Activated naive CD8-positive, alpha-beta T cell treated with anti-CD3 and anti-CD28 coated beads, Interleukin-2, amount 50 U/mL, for 24 hours (primary cell): ENCODE measurements at regions not wholly inside any gene's neighbourhood (a gene's known extent, or its start where the extent isn't known, plus 50 kb on each side); places are given as distances from the start of the nearest gene placed in this dataset.
"Not testable (repeated sequence)": the region's sequence is repeated elsewhere in the genome, so short reads cannot be mapped to it uniquely, and the experiment has no call there.

Experiments
- ATAC-seq: fragments of 150-1000 bp; cut with Tn5 transposase; one replicate; pipeline ENCODE4 v1.10.0; 2021
- DNase-seq: peaks from one replicate; pipeline ENCODE4 v3.0.0; 2021
- H3K27ac Mint-ChIP-seq: one replicate; pipeline ENCODE4 v1.8.0; 2021; ENCODE audit warnings: mild to moderate bottlenecking, mixed read lengths
- H3K27me3 Mint-ChIP-seq: one replicate; pipeline ENCODE4 v1.8.0; 2021; ENCODE audit warnings: mixed read lengths
- H3K36me3 Mint-ChIP-seq: one replicate; pipeline ENCODE4 v1.8.0; 2021; ENCODE audit warnings: low read depth, mixed read lengths
- H3K4me1 Mint-ChIP-seq: one replicate; pipeline ENCODE4 v1.8.0; 2021; ENCODE audit warnings: mixed read lengths
- H3K4me3 Mint-ChIP-seq: one replicate; pipeline ENCODE4 v1.8.0; 2021; ENCODE audit warnings: mild to moderate bottlenecking, moderate library complexity, mixed read lengths
- H3K9me3 Mint-ChIP-seq: one replicate; pipeline ENCODE4 v1.8.0; 2021; ENCODE audit warnings: mixed read lengths

GRCh38 chr6:141175458-141175857 lies 957.3 kb upstream of the GJE1 start:
- H3K27ac Mint-ChIP-seq, H3K4me3 Mint-ChIP-seq, ATAC-seq, H3K4me1 Mint-ChIP-seq, H3K9me3 Mint-ChIP-seq, H3K27me3 Mint-ChIP-seq, DNase-seq, H3K36me3 Mint-ChIP-seq: not testable (repeated sequence)

GRCh38 chr6:141174932-141175331 lies 957.8 kb upstream of the GJE1 start:
- Mint-ChIP-seq H3K27me3 (no peaks in the 10 kb centered on the region), H3K27ac (no peak overlapping the region), H3K9me3 (no peaks in the 10 kb centered on the region), H3K4me1 (no peaks in the 10 kb centered on the region), H3K36me3 (no peaks in the 10 kb centered on the region), H3K4me3 (no peak overlapping the region)
- DNase-seq (no peak), ATAC-seq (no peak)

GRCh38 chr6:141173529-141173928 lies 959.2 kb upstream of the GJE1 start:
- Mint-ChIP-seq H3K27me3 (no peaks in the 10 kb centered on the region), H3K9me3 (no peaks in the 10 kb centered on the region), H3K36me3 (no peaks in the 10 kb centered on the region), H3K4me3 (no peak overlapping the region), H3K27ac (no peak overlapping the region), H3K4me1 (no peaks in the 10 kb centered on the region)
- DNase-seq (no peak), ATAC-seq (no peak)

GRCh38 chr6:141169419-141169818 lies 963.3 kb upstream of the GJE1 start:
- Mint-ChIP-seq H3K4me1 (no peaks in the 10 kb centered on the region), H3K27me3 (no peaks in the 10 kb centered on the region), H3K4me3 (no peak overlapping the region), H3K27ac (no peak overlapping the region), H3K36me3 (no peaks in the 10 kb centered on the region), H3K9me3 (no peaks in the 10 kb centered on the region)
- DNase-seq (no peak), ATAC-seq (no peak)

- Mint-ChIP-seq H3K4me3 (no peak overlapping the region), H3K27ac (no peak overlapping the region), H3K36me3 (no peaks in the 10 kb centered on the region), H3K4me1 (no peaks in the 10 kb centered on the region), H3K9me3 (peaks cover 6% of the 10 kb centered on the region), H3K27me3 (no peaks in the 10 kb centered on the region)
- no peak for DNase-seq
- no peak for ATAC-seq
These were observed 964.8 kb upstream of the GJE1 start for GRCh38 chr6:141167945-141168344.

GRCh38 chr6:141165002-141165665 lies 967.6 kb upstream of the GJE1 start:
- Mint-ChIP-seq H3K27me3 (no peaks in the 10 kb centered on the region), H3K36me3 (no peaks in the 10 kb centered on the region), H3K4me3 (no peak overlapping the region), H3K27ac (no peak overlapping the region), H3K9me3 (peaks cover 6% of the 10 kb centered on the region), H3K4me1 (no peaks in the 10 kb centered on the region)
- ATAC-seq (no peak), DNase-seq (no peak)

- H3K4me1 Mint-ChIP-seq, result no peaks in the 10 kb centered on the region
- DNase-seq (no peak), ATAC-seq (no peak)
- no peak overlapping the region for H3K4me3 Mint-ChIP-seq
- H3K27ac Mint-ChIP-seq, result no peak overlapping the region
- H3K27me3 Mint-ChIP-seq, result no peaks in the 10 kb centered on the region
- peaks cover 6% of the 10 kb centered on the region for H3K9me3 Mint-ChIP-seq
- H3K36me3 Mint-ChIP-seq, result no peaks in the 10 kb centered on the region
These were observed 968.5 kb upstream of the GJE1 start for GRCh38 chr6:141164042-141164743.

GRCh38 chr6:141163107-141163506 lies 969.6 kb upstream of the GJE1 start:
- DNase-seq, result no peak
- no peaks in the 10 kb centered on the region for H3K27me3 Mint-ChIP-seq
- no peak overlapping the region for H3K4me3 Mint-ChIP-seq
- H3K4me1 Mint-ChIP-seq, result no peaks in the 10 kb centered on the region
- no peak for ATAC-seq
- peaks cover 6% of the 10 kb centered on the region for H3K9me3 Mint-ChIP-seq
- H3K27ac Mint-ChIP-seq, result no peak overlapping the region
- H3K36me3 Mint-ChIP-seq, result no peaks in the 10 kb centered on the region

GRCh38 chr6:141158740-141159139 lies 974.0 kb upstream of the GJE1 start:
- H3K27me3 Mint-ChIP-seq, result no peaks in the 10 kb centered on the region
- peaks cover 3% of the 10 kb centered on the region for H3K36me3 Mint-ChIP-seq
- DNase-seq, result no peak
- H3K27ac Mint-ChIP-seq, result no peak overlapping the region
- peaks cover 3% of the 10 kb centered on the region for H3K4me1 Mint-ChIP-seq
- H3K9me3 Mint-ChIP-seq, result peaks cover 12% of the 10 kb centered on the region
- no peak for ATAC-seq
- no peak overlapping the region for H3K4me3 Mint-ChIP-seq

GRCh38 chr6:141153563-141153962 lies 979.2 kb upstream of the GJE1 start:
- ATAC-seq (peak; percentile 49), DNase-seq (peak; percentile 4)
- Mint-ChIP-seq H3K27me3 (no peaks in the 10 kb centered on the region), H3K4me1 (peaks cover 13% of the 10 kb centered on the region), H3K9me3 (peaks cover 13% of the 10 kb centered on the region), H3K4me3 (no peak overlapping the region), H3K36me3 (peaks cover 3% of the 10 kb centered on the region), H3K27ac (no peak overlapping the region)

GRCh38 chr6:141152951-141153350 lies 979.8 kb upstream of the GJE1 start:
- Mint-ChIP-seq H3K4me1 (peaks cover 13% of the 10 kb centered on the region), H3K9me3 (peaks cover 13% of the 10 kb centered on the region), H3K27me3 (no peaks in the 10 kb centered on the region), H3K4me3 (no peak overlapping the region), H3K27ac (no peak overlapping the region), H3K36me3 (peaks cover 3% of the 10 kb centered on the region)
- ATAC-seq (no peak), DNase-seq (no peak)

GRCh38 chr6:141151710-141152417 lies 980.9 kb upstream of the GJE1 start:
- Mint-ChIP-seq H3K27me3 (no peaks in the 10 kb centered on the region), H3K4me3 (no peak overlapping the region), H3K36me3 (peaks cover 3% of the 10 kb centered on the region), H3K4me1 (peaks cover 13% of the 10 kb centered on the region), H3K9me3 (peaks cover 13% of the 10 kb centered on the region), H3K27ac (no peak overlapping the region)
- no peak for DNase-seq
- ATAC-seq, result no peak

GRCh38 chr6:141141870-141142269 lies 990.9 kb upstream of the GJE1 start:
- no peak overlapping the region for H3K27ac Mint-ChIP-seq
- DNase-seq, result no peak
- ATAC-seq, result no peak
- no peaks in the 10 kb centered on the region for H3K9me3 Mint-ChIP-seq
- H3K4me1 Mint-ChIP-seq, result no peaks in the 10 kb centered on the region
- no peaks in the 10 kb centered on the region for H3K36me3 Mint-ChIP-seq
- H3K27me3 Mint-ChIP-seq, result no peaks in the 10 kb centered on the region
- H3K4me3 Mint-ChIP-seq, result no peak overlapping the region

GRCh38 chr6:141140905-141141304 lies 991.8 kb upstream of the GJE1 start:
- Mint-ChIP-seq H3K9me3 (no peaks in the 10 kb centered on the region), H3K36me3 (no peaks in the 10 kb centered on the region), H3K27ac (no peak overlapping the region), H3K4me1 (no peaks in the 10 kb centered on the region), H3K4me3 (no peak overlapping the region), H3K27me3 (no peaks in the 10 kb centered on the region)
- ATAC-seq (no peak), DNase-seq (no peak)

GRCh38 chr6:141139461-141139860 lies 993.3 kb upstream of the GJE1 start:
- Mint-ChIP-seq H3K27me3 (no peaks in the 10 kb centered on the region), H3K36me3 (no peaks in the 10 kb centered on the region), H3K27ac (no peak overlapping the region), H3K4me1 (no peaks in the 10 kb centered on the region), H3K9me3 (no peaks in the 10 kb centered on the region), H3K4me3 (no peak overlapping the region)
- DNase-seq, result no peak
- ATAC-seq, result no peak
